ENCODE measurements at regions not wholly inside any gene's neighbourhood (a gene's known extent, or its start where the extent isn't known, plus 50 kb on each side); places are given as distances from the start of the nearest gene placed in this dataset.

DNA sequence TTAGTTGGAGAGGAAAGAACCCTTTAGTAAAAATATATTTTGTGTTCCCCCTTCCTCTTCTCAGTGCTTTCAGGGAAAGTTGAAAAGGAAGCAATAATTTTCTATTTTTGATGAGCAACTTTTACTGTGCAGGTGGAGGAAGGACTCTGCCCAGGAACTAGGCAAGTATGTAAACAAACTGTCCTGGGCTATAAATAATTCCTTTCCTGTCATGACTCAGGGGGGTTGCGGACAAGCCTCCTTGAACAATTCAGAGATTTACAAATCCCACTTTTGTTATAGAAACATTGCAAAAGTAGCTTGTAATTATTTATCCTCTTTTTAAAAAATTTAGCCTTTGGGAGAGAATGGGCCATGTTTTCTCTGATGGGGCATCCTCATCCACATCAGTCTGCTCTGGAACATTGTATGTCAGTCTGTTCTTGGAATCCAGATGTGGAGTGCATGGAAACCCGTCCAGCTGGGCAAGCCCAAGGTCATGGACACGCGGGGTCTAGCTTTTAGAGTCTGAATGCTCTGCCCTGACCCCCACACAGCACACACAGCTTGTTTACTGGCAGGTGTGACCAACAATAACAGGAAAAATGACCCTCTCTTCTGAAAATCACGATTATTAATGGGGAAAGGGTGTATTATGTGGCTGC is 127.6 kb downstream of the GADD45G start:
- H3K56ac ChIP-seq (replicated peaks; ENCODE audit: insufficient read length, low read depth, low read length): no peak overlapping the region
- ChIA-PET CTCF (ENCODE audit: partially characterized antibody) (interaction anchor here (0.7 to 1.7 kb wide), 8 partner anchors 12 to 130 kb away, joined by 3 to 5 read pairs (median 3); no protein-coding TSS in a partner anchor), POLR2A (ENCODE audit: partially characterized antibody) (no interaction called here)
- H3K27ac ChIP-seq (ENCODE audit: low read depth, low read length): no peak overlapping the region
- no peak for DNase-seq (ENCODE audit: low read depth in 1 of 2, low spot score in 2 of 2)
- H4K5ac ChIP-seq (ENCODE audit: insufficient read length, low read depth, low read length): no peak overlapping the region
- H3K9me3 ChIP-seq (ENCODE audit: insufficient read depth in 2 of 2, low read depth in 1 of 2, low read length in 1 of 2): no peaks in the 10 kb centered on the region
- H4K91ac ChIP-seq (replicated peaks; ENCODE audit: insufficient read length, low read length): no peak overlapping the region
- peaks cover 3% of the 10 kb centered on the region for H3K79me1 ChIP-seq (ENCODE audit: low read depth, low read length)
- H4K20me1 ChIP-seq (replicated peaks in 1 of 2; ENCODE audit: control insufficient read depth in 1 of 2, insufficient read depth in 2 of 2, low read length in 2 of 2): peaks cover 0 to 7% of the 10 kb centered on the region in 2 experiments
- H3K18ac ChIP-seq (ENCODE audit: extremely low read depth, low read length): no peak overlapping the region
- no peak overlapping the region for H3K9ac ChIP-seq (replicated peaks in 1 of 4; ENCODE audit: extremely low read depth in 1 of 4, low read depth in 3 of 4, low read length in 3 of 4)
- H3K4ac ChIP-seq (replicated peaks; ENCODE audit: insufficient read length, low read depth, low read length): no peak overlapping the region
- no peak overlapping the region for H2BK5ac ChIP-seq (ENCODE audit: low read depth, low read length)
- no peaks in the 10 kb centered on the region for H3K79me2 ChIP-seq (ENCODE audit: control insufficient read depth in 1 of 2, insufficient read depth in 2 of 2, low read length in 2 of 2)
- no peak overlapping the region for H2AFZ ChIP-seq (ENCODE audit: low read length)
- no peak overlapping the region for H2BK20ac ChIP-seq (ENCODE audit: low read length)
- H2BK12ac ChIP-seq (ENCODE audit: low read depth, low read length): no peak overlapping the region
- no peaks in the 10 kb centered on the region; a peak in 1 of 7 replicates for H3K4me1 ChIP-seq (replicated peaks in 1 of 4; ENCODE audit: control insufficient read depth in 3 of 4, insufficient read depth in 4 of 4, low read length in 3 of 4)
- H3K36me3 ChIP-seq (ENCODE audit: control insufficient read depth in 2 of 4, insufficient read depth in 4 of 4, low read length in 3 of 4): no peaks in the 10 kb centered on the region; a peak in 1 of 8 replicates
- H3K4me2 ChIP-seq (ENCODE audit: insufficient read depth in 1 of 2, low read depth in 2 of 2, low read length in 2 of 2): no peak overlapping the region
- 92% methylated on average over 5 of the region's 5 CpGs; no CpG with 5 or more reads in 1 of the 2 experiments for WGBS, 2 experiments (ENCODE audit: extremely low coverage in 1 of 2, insufficient coverage in 1 of 2, insufficient read length in 1 of 2, insufficient replicate concordance in 2 of 2, low coverage in 1 of 2, low lambda C conversion rate in 2 of 2, missing lambda C conversion rate in 1 of 2)
- H3K27me3 ChIP-seq (replicated peaks in 1 of 4; ENCODE audit: control insufficient read depth in 3 of 4, extremely low read depth in 1 of 4, insufficient read depth in 3 of 4, low read length in 3 of 4): 0 out of 7 replicates have a peak, but pooled peaks cover 0 to 3% (median 0%) of the 10 kb centered on the region in 4 experiments
- H2BK15ac ChIP-seq (ENCODE audit: low read length): no peak overlapping the region
- H3K14ac ChIP-seq (ENCODE audit: insufficient read length): no peak overlapping the region
- H4K8ac ChIP-seq (ENCODE audit: extremely low read depth, insufficient read depth, low read length): no peak overlapping the region
- FAIRE-seq: no peak
- H3K23ac ChIP-seq (ENCODE audit: insufficient read length): no peak overlapping the region
- H3K23me2 ChIP-seq (ENCODE audit: low read depth, low read length): peaks cover 8% of the 10 kb centered on the region; the same call in 1 of the 2 replicates
- no peak overlapping the region for H2AK5ac ChIP-seq (ENCODE audit: low read depth, low read length)
- H2BK120ac ChIP-seq (replicated peaks; ENCODE audit: low read depth, low read length): no peak overlapping the region
- no peak overlapping the region for H3K4me3 ChIP-seq (ENCODE audit: extremely low read depth in 1 of 4, insufficient read depth in 2 of 4, low read depth in 3 of 4, low read length in 4 of 4)
- TF ChIP-seq KDM4A (IDR thresholded peaks at IDR 0.05; ENCODE audit: low read depth, low read length, severe bottlenecking): no peak
- no peak for TF ChIP-seq ZNF274 (IDR thresholded peaks at IDR 0.05; ENCODE audit: borderline replicate concordance, extremely low read depth, low read length)
- TF ChIP-seq, protein P1, sequence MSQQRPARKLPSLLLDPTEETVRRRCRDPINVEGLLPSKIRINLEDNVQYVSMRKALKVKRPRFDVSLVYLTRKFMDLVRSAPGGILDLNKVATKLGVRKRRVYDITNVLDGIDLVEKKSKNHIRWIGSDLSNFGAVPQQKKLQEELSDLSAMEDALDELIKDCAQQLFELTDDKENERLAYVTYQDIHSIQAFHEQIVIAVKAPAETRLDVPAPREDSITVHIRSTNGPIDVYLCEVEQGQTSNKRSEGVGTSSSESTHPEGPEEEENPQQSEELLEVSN (IDR thresholded peaks at IDR 0.05): no peak
- no peak for TF ChIP-seq POU5F1 (IDR thresholded peaks at IDR 0.05; ENCODE audit: low read depth, low read length)
- TF ChIP-seq RAD21 (IDR thresholded peaks at IDR 0.05 in 1 of 2, conservative IDR thresholded peaks at IDR 0.05 in 1 of 2; ENCODE audit: low read depth in 2 of 2, low read length in 2 of 2): no peak
- TF ChIP-seq, protein P2, sequence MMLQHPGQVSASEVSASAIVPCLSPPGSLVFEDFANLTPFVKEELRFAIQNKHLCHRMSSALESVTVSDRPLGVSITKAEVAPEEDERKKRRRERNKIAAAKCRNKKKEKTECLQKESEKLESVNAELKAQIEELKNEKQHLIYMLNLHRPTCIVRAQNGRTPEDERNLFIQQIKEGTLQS (IDR thresholded peaks at IDR 0.05; ENCODE audit: insufficient read depth, low read depth, low read length): no peak
- TF ChIP-seq SIRT6 (IDR thresholded peaks at IDR 0.05; ENCODE audit: low read length): no peak
- no peak for TF ChIP-seq SIN3A (conservative IDR thresholded peaks at IDR 0.05 in 1 of 2, IDR thresholded peaks at IDR 0.05 in 1 of 2; ENCODE audit: low read depth in 1 of 2, low read length in 2 of 2)
- no peak for TF ChIP-seq RXRA (IDR thresholded peaks at IDR 0.05; ENCODE audit: insufficient read depth, low read depth, low read length)
- no peak for TF ChIP-seq RBBP5 (IDR thresholded peaks at IDR 0.05; ENCODE audit: borderline replicate concordance, low read depth, low read length)
- no peak for TF ChIP-seq CTBP2 (IDR thresholded peaks at IDR 0.05; ENCODE audit: borderline replicate concordance, insufficient read depth, insufficient read length, low read length)

Data from H1 (cell line).